GM21529 (cell line): ENCODE measurements at regions not wholly inside any gene's neighbourhood (a gene's known extent, or its start where the extent isn't known, plus 50 kb on each side); places are given as distances from the start of the nearest gene placed in this dataset.

Source experiments
- ATAC-seq: cut with Tn5 transposase; IDR thresholded peaks from one replicate; pipeline ENCODE4 v1.9.1; 2021; ENCODE audit not compliant: unreplicated experiment

- no peak for ATAC-seq
Measured at GRCh38 chr12:34188974-34189373, 166.7 kb downstream of the ALG10 start.

GRCh38 chr12:34190054-34190453, 167.8 kb downstream of the ALG10 start:
- ATAC-seq: no peak

- no peak for ATAC-seq
Measured at GRCh38 chr12:34198924-34199323, 176.6 kb downstream of the ALG10 start.

- ATAC-seq: no peak
Measured at GRCh38 chr12:34203866-34204620, 181.7 kb downstream of the ALG10 start.

- ATAC-seq: no peak
Measured at GRCh38 chr12:34204830-34205285, 182.6 kb downstream of the ALG10 start.

GRCh38 chr12:34205401-34205800, 183.1 kb downstream of the ALG10 start:
- ATAC-seq: no peak

GRCh38 chr12:34206061-34206785, 183.9 kb downstream of the ALG10 start:
- no peak for ATAC-seq

- ATAC-seq: no peak
Measured at GRCh38 chr12:34207858-34208257, 185.6 kb downstream of the ALG10 start.

GRCh38 chr12:34208331-34209258, 186.3 kb downstream of the ALG10 start:
- ATAC-seq: no peak

GRCh38 chr12:34209259-34209835, 187.1 kb downstream of the ALG10 start:
- no peak for ATAC-seq

GRCh38 chr12:34210183-34210582, 187.9 kb downstream of the ALG10 start:
- ATAC-seq: no peak

- no peak for ATAC-seq
Measured at GRCh38 chr12:34210689-34211530, 188.6 kb downstream of the ALG10 start.

GRCh38 chr12:34212651-34213050, 190.4 kb downstream of the ALG10 start:
- no peak for ATAC-seq

- no peak for ATAC-seq
Measured at GRCh38 chr12:34214011-34214410, 191.7 kb downstream of the ALG10 start.

GRCh38 chr12:34215213-34215892, 193.1 kb downstream of the ALG10 start:
- ATAC-seq: no peak

- no peak for ATAC-seq
Measured at GRCh38 chr12:34215893-34216285, 193.6 kb downstream of the ALG10 start.

- no peak for ATAC-seq
Measured at GRCh38 chr12:34217660-34218059, 195.4 kb downstream of the ALG10 start.

GRCh38 chr12:34218193-34219045, 196.1 kb downstream of the ALG10 start:
- ATAC-seq: peak; percentile 89
